Pulmonary artery endothelial cell (primary cell): ENCODE measurements at regions not wholly inside any gene's neighbourhood (a gene's known extent, or its start where the extent isn't known, plus 50 kb on each side); places are given as distances from the start of the nearest gene placed in this dataset.

ENCODE experiments used
- DNase-seq: peaks from one replicate; pipeline ENCODE4 v3.0.0-alpha.2; 2011; ENCODE audit warnings: low read depth, low spot score

- DNase-seq = peak; percentile 99
These were observed 145.5 kb upstream of the CELF2 start for GRCh38 chr10:10872035-10872673.

- DNase-seq = no peak
These were observed 144.9 kb upstream of the CELF2 start for GRCh38 chr10:10872764-10873163.

GRCh38 chr10:10873289-10873688 lies 144.4 kb upstream of the CELF2 start:
- peak; percentile 17 for DNase-seq

- no peak for DNase-seq
These were observed 143.8 kb upstream of the CELF2 start for GRCh38 chr10:10873915-10874314.

- DNase-seq = no peak
These were observed 138.7 kb upstream of the CELF2 start for GRCh38 chr10:10878963-10879362.

GRCh38 chr10:10881117-10881813 lies 136.4 kb upstream of the CELF2 start:
- no peak for DNase-seq

GRCh38 chr10:10883737-10884136 lies 133.9 kb upstream of the CELF2 start:
- DNase-seq = no peak

- no peak for DNase-seq
These were observed 130.7 kb upstream of the CELF2 start for GRCh38 chr10:10886861-10887531.

- no peak for DNase-seq
These were observed 126.3 kb upstream of the CELF2 start for GRCh38 chr10:10891124-10892082.

- no peak for DNase-seq
These were observed 125.3 kb upstream of the CELF2 start for GRCh38 chr10:10892290-10892875.

GRCh38 chr10:10897400-10897799 lies 120.3 kb upstream of the CELF2 start:
- DNase-seq = no peak

- DNase-seq = no peak
These were observed 115.8 kb upstream of the CELF2 start for GRCh38 chr10:10901906-10902305.

- DNase-seq = no peak
These were observed 114.7 kb upstream of the CELF2 start for GRCh38 chr10:10902951-10903350.

GRCh38 chr10:10903620-10904019 lies 114.1 kb upstream of the CELF2 start:
- no peak for DNase-seq

GRCh38 chr10:10910634-10911033 lies 107.0 kb upstream of the CELF2 start:
- DNase-seq = no peak

GRCh38 chr10:10911035-10911434 lies 106.6 kb upstream of the CELF2 start:
- DNase-seq = no peak

GRCh38 chr10:10911471-10911921 lies 106.2 kb upstream of the CELF2 start:
- DNase-seq = peak; percentile 63

- no peak for DNase-seq
These were observed 103.5 kb upstream of the CELF2 start for GRCh38 chr10:10914144-10914543.

- DNase-seq = no peak
These were observed 102.5 kb upstream of the CELF2 start for GRCh38 chr10:10915215-10915614.

GRCh38 chr10:10917031-10917430 lies 100.6 kb upstream of the CELF2 start:
- DNase-seq = no peak

- no peak for DNase-seq
These were observed 97.7 kb upstream of the CELF2 start for GRCh38 chr10:10919976-10920375.
